ENCODE measurements at regions not wholly inside any gene's neighbourhood (a gene's known extent, or its start where the extent isn't known, plus 50 kb on each side); places are given as distances from the start of the nearest gene placed in this dataset.

- DNase-seq, result no peak
- TF ChIP-seq EP300 (IDR thresholded peaks at IDR 0.05) (no peak), POLR2AphosphoS5 (IDR thresholded peaks at IDR 0.05) (no peak), POLR2A (IDR thresholded peaks at IDR 0.05) (no peak), CTCF (IDR thresholded peaks at IDR 0.05) (no peak)
- Histone ChIP-seq H3K4me3 (no peak overlapping the region), H3K27ac (no peak overlapping the region), H3K9me3 (no peaks in the 10 kb centered on the region), H3K36me3 (no peaks in the 10 kb centered on the region), H3K4me1 (no peaks in the 10 kb centered on the region), H3K27me3 (peaks cover 0 to 10% (median 5%) of the 10 kb centered on the region in 3 donors)
- intact Hi-C loops (cut with DNase I; ENCODE audit: low total_unique reads), result no loop called here
- 74 to 83% (median 80%) methylated on average over 12 of the region's 12 CpGs for WGBS, 5 donors
Measured at GRCh38 chr2:72035518-72036172, 112.0 kb downstream of the CYP26B1 start.

- Histone ChIP-seq H3K27me3 (peaks cover 0 to 10% (median 5%) of the 10 kb centered on the region in 3 donors), H3K4me1 (no peaks in the 10 kb centered on the region), H3K9me3 (no peaks in the 10 kb centered on the region), H3K27ac (no peak overlapping the region), H3K36me3 (no peaks in the 10 kb centered on the region), H3K4me3 (no peak overlapping the region)
- 75 to 82% (median 82%) methylated on average over 14 of the region's 14 CpGs for WGBS, 5 donors
- TF ChIP-seq EP300 (IDR thresholded peaks at IDR 0.05) (no peak), CTCF (IDR thresholded peaks at IDR 0.05) (no peak), POLR2AphosphoS5 (IDR thresholded peaks at IDR 0.05) (no peak), POLR2A (IDR thresholded peaks at IDR 0.05) (no peak)
- no peak for DNase-seq
- intact Hi-C loops (cut with DNase I; ENCODE audit: low total_unique reads), result no loop called here
Measured at GRCh38 chr2:72034353-72035095, 113.1 kb downstream of the CYP26B1 start.

GRCh38 chr2:72033636-72034035, 114.0 kb downstream of the CYP26B1 start:
- intact Hi-C loops (cut with DNase I; ENCODE audit: low total_unique reads), result no loop called here
- Histone ChIP-seq H3K27me3 (peaks cover 0 to 10% (median 5%) of the 10 kb centered on the region in 3 donors), H3K9me3 (no peaks in the 10 kb centered on the region), H3K4me1 (no peaks in the 10 kb centered on the region), H3K27ac (no peak overlapping the region), H3K36me3 (no peaks in the 10 kb centered on the region), H3K4me3 (no peak overlapping the region)
- DNase-seq, result no peak
- no peak for TF ChIP-seq CTCF (IDR thresholded peaks at IDR 0.05)
- no peak for TF ChIP-seq POLR2A (IDR thresholded peaks at IDR 0.05)
- TF ChIP-seq POLR2AphosphoS5 (IDR thresholded peaks at IDR 0.05), result no peak
- no peak for TF ChIP-seq EP300 (IDR thresholded peaks at IDR 0.05)
- WGBS, 5 donors, result 74 to 85% (median 79%) methylated on average over 8 of the region's 8 CpGs

GRCh38 chr2:72032481-72033041, 115.1 kb downstream of the CYP26B1 start:
- Histone ChIP-seq H3K9me3 (no peaks in the 10 kb centered on the region), H3K27me3 (peaks cover 0 to 10% (median 5%) of the 10 kb centered on the region in 3 donors), H3K4me3 (no peak overlapping the region), H3K36me3 (no peaks in the 10 kb centered on the region), H3K4me1 (no peaks in the 10 kb centered on the region), H3K27ac (no peak overlapping the region)
- WGBS, 5 donors, result 77 to 83% (median 79%) methylated on average over 8 to 13 of the region's 13 CpGs
- no peak for TF ChIP-seq POLR2AphosphoS5 (IDR thresholded peaks at IDR 0.05)
- TF ChIP-seq EP300 (IDR thresholded peaks at IDR 0.05), result no peak
- no peak for TF ChIP-seq POLR2A (IDR thresholded peaks at IDR 0.05)
- TF ChIP-seq CTCF (IDR thresholded peaks at IDR 0.05), result no peak
- no peak for DNase-seq
- intact Hi-C loops (cut with DNase I; ENCODE audit: low total_unique reads), result no loop called here

Data from stomach (tissue), 8 donors.